ENCODE measurements at regions not wholly inside any gene's neighbourhood (a gene's known extent, or its start where the extent isn't known, plus 50 kb on each side); places are given as distances from the start of the nearest gene placed in this dataset.

- TF ChIP-seq CTCF (IDR thresholded peaks at IDR 0.05; ENCODE audit: unreplicated experiment), result no peak
- H3K4me1 Mint-ChIP-seq (ENCODE audit: unreplicated experiment), result no peaks in the 10 kb centered on the region
- no peaks in the 10 kb centered on the region for H3K27me3 Mint-ChIP-seq (ENCODE audit: unreplicated experiment)
- no peaks in the 10 kb centered on the region for H3K36me3 Mint-ChIP-seq (ENCODE audit: low read depth, unreplicated experiment)
- H3K27ac Mint-ChIP-seq (ENCODE audit: unreplicated experiment), result no peak overlapping the region
- no peak for DNase-seq (ENCODE audit: low spot score)
- H3K4me3 Mint-ChIP-seq (ENCODE audit: unreplicated experiment), result no peak overlapping the region
- H3K9me3 Mint-ChIP-seq (ENCODE audit: unreplicated experiment), result no peaks in the 10 kb centered on the region
Observed at GRCh38 chr14:34027990-34028495, 77.2 kb upstream of the EGLN3 start.

DNA sequence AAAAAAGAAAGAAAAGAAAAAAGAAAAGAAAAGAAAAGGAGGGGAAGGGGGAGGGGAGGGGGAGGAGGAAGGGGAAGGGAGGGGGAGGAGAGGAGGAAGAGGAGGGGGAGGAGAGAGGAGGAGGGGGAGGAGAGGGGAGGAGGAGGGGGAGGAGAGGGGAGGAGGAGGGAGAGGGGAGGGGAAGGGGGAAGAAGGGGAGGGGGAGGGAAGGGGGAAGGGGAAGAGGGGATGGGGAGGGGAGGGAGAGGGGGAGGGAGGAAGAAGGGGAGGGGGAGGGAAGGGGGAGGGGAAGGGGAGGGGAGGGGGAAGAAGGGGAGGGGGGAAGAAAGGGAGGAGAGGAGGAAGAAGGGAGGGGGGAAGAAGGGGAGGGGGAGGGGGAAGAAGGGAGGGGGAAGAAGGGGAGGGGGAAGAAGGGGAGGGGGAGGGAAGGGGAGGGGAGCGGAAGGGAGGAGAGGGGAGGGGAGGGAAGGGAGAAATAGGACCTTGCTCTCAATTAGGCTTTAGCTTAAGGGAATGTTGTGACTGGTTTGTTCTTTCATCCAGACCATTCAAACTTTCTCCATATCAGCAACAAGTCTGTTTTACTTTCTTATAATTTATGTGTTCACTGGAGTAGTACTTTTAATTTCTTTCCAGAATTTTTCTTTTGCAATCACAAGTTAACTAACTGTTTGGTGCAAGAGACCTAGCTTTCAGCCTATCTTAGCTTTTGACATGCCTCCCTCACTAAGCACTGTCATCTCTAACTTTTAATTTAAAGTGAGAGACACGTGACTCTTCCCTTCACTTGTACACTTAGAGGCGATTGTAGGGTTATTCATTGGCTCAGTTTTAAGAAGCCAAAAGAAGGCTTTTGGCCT, 76.5 kb upstream of the EGLN3 start:
- DNase-seq (ENCODE audit: low spot score), result no peak
- no peaks in the 10 kb centered on the region for H3K4me1 Mint-ChIP-seq (ENCODE audit: unreplicated experiment)
- no peaks in the 10 kb centered on the region for H3K9me3 Mint-ChIP-seq (ENCODE audit: unreplicated experiment)
- no peak overlapping the region for H3K4me3 Mint-ChIP-seq (ENCODE audit: unreplicated experiment)
- TF ChIP-seq CTCF (IDR thresholded peaks at IDR 0.05; ENCODE audit: unreplicated experiment), result no peak
- no peaks in the 10 kb centered on the region for H3K36me3 Mint-ChIP-seq (ENCODE audit: low read depth, unreplicated experiment)
- H3K27me3 Mint-ChIP-seq (ENCODE audit: unreplicated experiment), result no peaks in the 10 kb centered on the region
- no peak overlapping the region for H3K27ac Mint-ChIP-seq (ENCODE audit: unreplicated experiment)

GRCh38 chr14:34025325-34026017, 74.6 kb upstream of the EGLN3 start:
- no peaks in the 10 kb centered on the region for H3K9me3 Mint-ChIP-seq (ENCODE audit: unreplicated experiment)

GRCh38 chr14:34024768-34025144, 73.9 kb upstream of the EGLN3 start:
- Mint-ChIP-seq H3K4me1 (ENCODE audit: unreplicated experiment) (no peaks in the 10 kb centered on the region), H3K4me3 (ENCODE audit: unreplicated experiment) (no peak overlapping the region), H3K36me3 (ENCODE audit: low read depth, unreplicated experiment) (no peaks in the 10 kb centered on the region), H3K27ac (ENCODE audit: unreplicated experiment) (no peak overlapping the region), H3K9me3 (ENCODE audit: unreplicated experiment) (no peaks in the 10 kb centered on the region), H3K27me3 (ENCODE audit: unreplicated experiment) (no peaks in the 10 kb centered on the region)
- no peak for DNase-seq (ENCODE audit: low spot score)
- no peak for TF ChIP-seq CTCF (IDR thresholded peaks at IDR 0.05; ENCODE audit: unreplicated experiment)

More at GRCh38 chr14:34025325-34026017, 74.6 kb upstream of the EGLN3 start:
- H3K4me1 Mint-ChIP-seq (ENCODE audit: unreplicated experiment), result no peaks in the 10 kb centered on the region
- H3K27ac Mint-ChIP-seq (ENCODE audit: unreplicated experiment), result no peak overlapping the region
- DNase-seq (ENCODE audit: low spot score), result no peak
- H3K27me3 Mint-ChIP-seq (ENCODE audit: unreplicated experiment), result no peaks in the 10 kb centered on the region
- no peaks in the 10 kb centered on the region for H3K36me3 Mint-ChIP-seq (ENCODE audit: low read depth, unreplicated experiment)
- TF ChIP-seq CTCF (IDR thresholded peaks at IDR 0.05; ENCODE audit: unreplicated experiment), result no peak
- H3K4me3 Mint-ChIP-seq (ENCODE audit: unreplicated experiment), result no peak overlapping the region
